Parathyroid adenoma (tissue), 2 donors: ENCODE measurements at regions not wholly inside any gene's neighbourhood (a gene's known extent, or its start where the extent isn't known, plus 50 kb on each side); places are given as distances from the start of the nearest gene placed in this dataset.

Experiments used
- H2AFZ ChIP-seq: fragments of 300-600 bp; sonication (generic); one replicate; pipeline ENCODE4 v1.7.0; 2017; ENCODE audit warnings: antibody characterized with exemption, mild to moderate bottlenecking
- H3K27ac ChIP-seq: fragments of 300-600 bp; sonication (generic); one replicate; pipeline ENCODE4 v1.7.0; 2017
- H3K27me3 ChIP-seq: fragments of 300-600 bp; sonication (generic); one replicate; pipeline ENCODE4 v1.7.0; 2017; ENCODE audit warnings: low read length; ENCODE audit not compliant: control insufficient read depth, insufficient read depth
- H3K36me3 ChIP-seq: fragments of 300-600 bp; sonication (generic); one replicate; pipeline ENCODE4 v1.7.0; 2017; ENCODE audit warnings: low read length; ENCODE audit not compliant: control insufficient read depth, insufficient read depth
- H3K4me1 ChIP-seq: fragments of 300-600 bp; sonication (generic); one replicate; pipeline ENCODE4 v1.7.0; 2017; ENCODE audit warnings: control low read depth
- H3K4me2 ChIP-seq: fragments of 300-600 bp; sonication (generic); one replicate; pipeline ENCODE4 v1.7.0; 2017; ENCODE audit warnings: low read length
- H3K4me3 ChIP-seq: fragments of 300-600 bp; sonication (generic); one replicate; pipeline ENCODE4 v1.7.0; 2017; ENCODE audit warnings: low read depth, low read length
- H3K79me2 ChIP-seq: fragments of 300-600 bp; sonication (generic); one replicate; pipeline ENCODE4 v1.7.0; 2017; ENCODE audit warnings: control low read depth
- H3K9ac ChIP-seq: fragments of 300-600 bp; sonication (generic); one replicate; pipeline ENCODE4 v1.7.0; 2017; ENCODE audit warnings: mild to moderate bottlenecking
- H3K9me3 ChIP-seq: fragments of 300-600 bp; sonication (generic); one replicate; pipeline ENCODE4 v1.7.0; 2017; ENCODE audit warnings: low read length; ENCODE audit not compliant: control insufficient read depth
- CTCF ChIP-seq: fragments of 300-600 bp; sonication (generic); IDR thresholded peaks from one replicate; pipeline ENCODE4 v1.7.0; 2017; ENCODE audit warnings: antibody characterized with exemption, mild to moderate bottlenecking
- donor health status: primary hyperparathyroidism.

- Histone ChIP-seq H3K36me3 (no peaks in the 10 kb centered on the region), H3K9ac (no peak overlapping the region), H3K4me2 (no peak overlapping the region), H3K9me3 (no peaks in the 10 kb centered on the region), H3K4me3 (no peak overlapping the region), H3K27me3 (no peaks in the 10 kb centered on the region), H3K4me1 (no peaks in the 10 kb centered on the region), H2AFZ (no peak overlapping the region), H3K79me2 (no peaks in the 10 kb centered on the region), H3K27ac (no peak overlapping the region)
- TF ChIP-seq CTCF = no peak
These were observed 272.6 kb downstream of the FOXG1 start for GRCh38 chr14:29039171-29039570.

GRCh38 chr14:29042551-29042950, 276.0 kb downstream of the FOXG1 start:
- H3K27me3 ChIP-seq = no peaks in the 10 kb centered on the region
- H3K4me1 ChIP-seq = no peaks in the 10 kb centered on the region
- H3K9ac ChIP-seq = no peak overlapping the region
- H3K36me3 ChIP-seq = no peaks in the 10 kb centered on the region
- no peaks in the 10 kb centered on the region for H3K79me2 ChIP-seq
- H3K4me2 ChIP-seq = no peak overlapping the region
- no peaks in the 10 kb centered on the region for H3K9me3 ChIP-seq
- H2AFZ ChIP-seq = peak overlapping the region; percentile 5
- no peak overlapping the region for H3K4me3 ChIP-seq
- no peak for TF ChIP-seq CTCF
- no peak overlapping the region for H3K27ac ChIP-seq

- Histone ChIP-seq H3K9me3 (no peaks in the 10 kb centered on the region), H3K27ac (no peak overlapping the region), H3K4me1 (no peaks in the 10 kb centered on the region), H2AFZ (no peak overlapping the region), H3K79me2 (no peaks in the 10 kb centered on the region), H3K4me2 (no peak overlapping the region), H3K4me3 (no peak overlapping the region), H3K36me3 (no peaks in the 10 kb centered on the region), H3K9ac (no peak overlapping the region), H3K27me3 (no peaks in the 10 kb centered on the region)
- TF ChIP-seq CTCF = no peak
These were observed 277.1 kb downstream of the FOXG1 start for GRCh38 chr14:29043737-29044136.

- Histone ChIP-seq H3K27me3 (no peaks in the 10 kb centered on the region), H3K79me2 (no peaks in the 10 kb centered on the region), H3K4me1 (no peaks in the 10 kb centered on the region), H3K9me3 (no peaks in the 10 kb centered on the region), H3K9ac (no peak overlapping the region), H3K27ac (no peak overlapping the region), H2AFZ (no peak overlapping the region), H3K36me3 (no peaks in the 10 kb centered on the region), H3K4me2 (no peak overlapping the region), H3K4me3 (no peak overlapping the region)
- no peak for TF ChIP-seq CTCF
These were observed 278.6 kb downstream of the FOXG1 start for GRCh38 chr14:29045237-29045636.

GRCh38 chr14:29054119-29054518, 287.5 kb downstream of the FOXG1 start:
- H3K36me3 ChIP-seq = no peaks in the 10 kb centered on the region
- TF ChIP-seq CTCF = no peak
- no peak overlapping the region for H3K4me2 ChIP-seq
- H3K27ac ChIP-seq = no peak overlapping the region
- H3K27me3 ChIP-seq = no peaks in the 10 kb centered on the region
- no peak overlapping the region for H3K4me3 ChIP-seq
- peak overlapping the region; percentile 25 for H2AFZ ChIP-seq
- H3K4me1 ChIP-seq = no peaks in the 10 kb centered on the region
- no peaks in the 10 kb centered on the region for H3K9me3 ChIP-seq
- no peaks in the 10 kb centered on the region for H3K79me2 ChIP-seq
- no peak overlapping the region for H3K9ac ChIP-seq
